NCI-H2227 (cell line): ENCODE measurements at regions not wholly inside any gene's neighbourhood (a gene's known extent, or its start where the extent isn't known, plus 50 kb on each side); places are given as distances from the start of the nearest gene placed in this dataset.
A peak's percentile ranks its signal among the peaks of the same experiment; 100 is the strongest.

Source experiments
- DNase-seq: peaks from one replicate; lab custom pipeline; 2025; ENCODE audit not compliant: unreplicated experiment; lab: John Stamatoyannopoulos, UW

GRCh38 chr21:31566611-31567010 lies 92.9 kb upstream of the SOD1 start:
- DNase-seq: no peak

- no peak for DNase-seq
Observed at GRCh38 chr21:31566064-31566463, 93.4 kb upstream of the SOD1 start.

DNA sequence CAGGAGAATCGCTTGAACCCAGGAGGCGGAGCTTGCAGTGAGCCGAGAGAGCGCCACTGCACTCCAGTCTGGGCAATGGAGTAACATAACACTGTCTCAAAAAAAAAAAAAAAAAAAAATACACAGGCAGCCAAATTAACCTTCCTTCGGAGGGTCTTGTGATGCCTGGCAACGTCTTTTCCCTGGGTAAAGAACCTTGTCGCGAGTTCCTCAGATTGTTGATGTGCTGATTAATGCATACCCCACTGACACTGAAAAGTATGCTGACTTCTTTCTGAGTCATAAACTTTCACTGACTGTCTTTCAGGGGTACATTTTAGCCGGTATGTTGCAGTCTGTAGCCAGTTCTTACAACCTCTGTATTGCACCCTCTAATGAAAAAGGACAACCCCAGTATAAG lies 95.1 kb upstream of the SOD1 start:
- no peak for DNase-seq

DNA sequence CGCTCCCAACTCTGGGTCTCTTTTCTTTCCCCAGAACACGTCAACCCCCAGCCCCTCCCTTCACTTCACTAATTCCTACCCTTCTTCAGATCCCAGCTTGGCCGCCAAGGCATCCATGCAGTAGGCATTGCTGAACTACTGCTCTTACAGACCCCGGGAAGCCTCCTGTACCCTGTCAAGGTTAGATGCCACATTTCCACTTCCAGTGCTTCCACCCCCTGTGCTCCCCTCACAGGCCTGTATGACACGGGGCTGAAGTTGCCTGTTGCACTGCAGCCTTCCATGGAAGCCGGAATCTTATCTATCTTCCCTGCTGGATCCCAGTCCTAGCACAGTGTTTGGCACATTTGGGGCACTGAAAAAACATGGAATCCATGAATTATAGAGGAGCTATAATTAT lies 99.0 kb upstream of the SOD1 start:
- DNase-seq: no peak

GRCh38 chr21:31559368-31560119 lies 99.9 kb upstream of the SOD1 start:
- DNase-seq: peak; percentile 99

- DNase-seq: peak; percentile 99
Observed at GRCh38 chr21:31558962-31559367, 100.5 kb upstream of the SOD1 start.

- peak; percentile 84 for DNase-seq
Observed at GRCh38 chr21:31558189-31558961, 101.1 kb upstream of the SOD1 start.

- DNase-seq: peak; percentile 58
Observed at GRCh38 chr21:31557421-31558188, 101.9 kb upstream of the SOD1 start.

DNA sequence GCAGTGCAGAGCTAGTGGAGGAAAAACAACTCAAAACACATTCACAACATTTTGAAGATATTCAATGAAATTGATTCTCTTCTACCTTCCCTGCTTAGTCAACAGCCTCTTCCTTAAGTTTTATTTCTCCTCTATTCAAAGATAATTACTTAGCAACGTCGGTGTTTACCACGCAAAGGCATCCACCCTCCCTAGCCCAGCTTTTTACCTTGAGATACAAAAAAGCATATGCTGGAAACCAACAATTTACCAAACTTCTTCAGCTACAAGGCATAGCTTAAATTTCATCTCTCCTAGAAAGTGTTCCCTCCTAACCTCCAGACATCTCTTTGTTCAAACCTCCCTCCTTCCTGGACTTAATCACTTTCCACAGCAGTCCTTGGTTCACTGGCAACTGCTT lies 102.8 kb upstream of the SOD1 start:
- DNase-seq: peak; percentile 41

DNA sequence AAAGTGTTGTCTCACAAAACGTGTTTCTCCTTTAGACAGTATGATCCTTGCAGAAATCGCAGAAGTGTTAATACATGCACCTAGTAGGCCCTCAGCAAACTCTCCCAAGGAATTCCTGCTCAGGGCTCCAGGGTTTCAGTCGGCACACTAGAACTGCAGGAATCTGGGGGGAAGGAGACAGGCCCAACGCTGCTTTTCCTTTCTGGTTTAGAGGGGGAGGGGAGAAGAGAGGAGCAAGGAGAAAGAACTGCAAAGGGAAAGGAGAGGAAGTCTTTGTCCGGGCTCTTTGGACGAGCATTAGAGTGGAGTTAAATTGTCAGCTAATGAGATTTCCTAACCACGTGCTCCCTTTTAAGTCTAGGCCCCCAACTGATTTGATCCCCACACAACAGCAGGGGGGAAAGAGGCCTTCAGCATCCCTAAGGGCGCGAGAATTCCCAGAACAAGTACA lies 103.7 kb upstream of the SOD1 start:
- DNase-seq: no peak

GRCh38 chr21:31554511-31555022 lies 104.9 kb upstream of the SOD1 start:
- DNase-seq: no peak

DNA sequence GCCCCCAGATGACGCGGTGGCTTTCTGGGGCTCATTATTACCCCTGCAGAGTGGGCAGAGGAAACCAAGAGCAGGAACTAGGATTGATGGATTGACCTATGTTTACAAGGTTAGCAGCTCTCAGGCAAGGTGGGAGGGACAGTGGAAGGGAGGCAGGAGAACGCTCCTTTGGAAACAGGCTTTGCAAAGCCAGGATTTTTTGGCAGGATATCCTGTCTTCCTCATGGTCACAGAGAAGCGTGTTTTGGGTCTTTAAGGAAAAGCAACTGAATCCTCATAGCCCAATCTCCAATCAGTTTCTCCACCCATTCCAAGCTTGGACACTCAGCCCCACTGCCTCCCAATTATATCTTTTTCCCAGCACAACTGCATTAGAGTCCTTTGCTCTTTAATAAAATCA lies 105.6 kb upstream of the SOD1 start:
- no peak for DNase-seq

DNA sequence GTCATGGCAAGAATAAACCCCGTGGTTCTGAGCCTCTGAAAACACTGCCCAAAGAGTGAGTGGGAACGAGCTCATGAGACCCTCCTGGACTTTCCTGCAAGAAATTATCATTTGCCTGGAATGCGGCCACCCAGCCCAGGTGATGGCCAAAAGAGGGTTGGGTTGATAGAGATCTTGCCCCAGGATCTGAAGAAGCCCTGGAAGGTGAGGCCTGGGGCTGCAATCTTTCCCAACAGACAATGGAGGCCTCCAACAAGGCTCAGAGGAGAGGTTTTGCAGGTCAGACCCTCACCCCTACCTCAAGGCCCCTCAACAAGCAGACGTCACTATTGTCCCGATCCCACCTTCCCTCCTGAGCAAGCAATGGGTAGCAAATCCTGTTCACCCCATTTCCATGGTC lies 106.0 kb upstream of the SOD1 start:
- DNase-seq: no peak

GRCh38 chr21:31552826-31553225 lies 106.7 kb upstream of the SOD1 start:
- no peak for DNase-seq

- DNase-seq: no peak
Observed at GRCh38 chr21:31550070-31550469, 109.4 kb upstream of the SOD1 start.

- no peak for DNase-seq
Observed at GRCh38 chr21:31548688-31549087, 110.8 kb upstream of the SOD1 start.

GRCh38 chr21:31546443-31547170 lies 112.9 kb upstream of the SOD1 start:
- DNase-seq: no peak

DNA sequence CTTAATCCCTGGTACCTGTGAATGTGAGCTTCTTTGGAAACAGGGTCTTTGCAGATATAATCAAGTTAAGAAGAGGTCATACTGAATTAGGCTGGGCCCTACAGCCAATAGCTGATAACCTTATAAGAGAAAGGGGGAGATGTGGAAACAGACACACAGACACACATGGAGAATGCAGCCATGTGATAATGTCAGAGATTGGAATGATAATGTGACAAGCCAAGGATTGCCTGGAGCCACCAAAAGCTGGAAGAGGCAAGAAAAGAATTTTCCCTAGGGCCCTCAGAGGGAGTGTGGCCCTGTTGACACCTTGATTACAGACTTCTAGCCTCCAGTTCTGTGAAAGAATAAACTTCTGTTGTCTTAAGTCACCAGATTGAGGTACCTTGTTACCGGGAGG lies 114.5 kb upstream of the SOD1 start:
- DNase-seq: no peak

DNA sequence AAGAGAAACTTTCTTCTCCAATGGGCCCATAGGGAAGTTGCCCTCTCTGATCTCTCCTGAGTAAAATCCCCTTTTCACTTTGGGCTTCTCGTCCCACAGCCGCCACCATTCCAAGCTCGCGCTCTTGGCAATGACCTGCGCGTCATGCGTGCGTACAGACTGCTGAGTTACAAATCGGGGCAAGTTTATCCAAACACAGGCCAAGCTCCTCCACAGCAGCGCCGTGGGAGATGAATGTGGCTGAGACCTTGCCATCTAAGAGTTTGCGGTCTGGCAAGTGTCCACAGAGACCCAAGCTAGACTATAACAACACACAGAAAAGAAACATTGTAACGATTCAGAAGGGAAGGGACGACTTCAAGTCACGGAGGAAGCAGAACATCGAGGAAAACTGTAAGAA lies 116.3 kb upstream of the SOD1 start:
- no peak for DNase-seq

DNA sequence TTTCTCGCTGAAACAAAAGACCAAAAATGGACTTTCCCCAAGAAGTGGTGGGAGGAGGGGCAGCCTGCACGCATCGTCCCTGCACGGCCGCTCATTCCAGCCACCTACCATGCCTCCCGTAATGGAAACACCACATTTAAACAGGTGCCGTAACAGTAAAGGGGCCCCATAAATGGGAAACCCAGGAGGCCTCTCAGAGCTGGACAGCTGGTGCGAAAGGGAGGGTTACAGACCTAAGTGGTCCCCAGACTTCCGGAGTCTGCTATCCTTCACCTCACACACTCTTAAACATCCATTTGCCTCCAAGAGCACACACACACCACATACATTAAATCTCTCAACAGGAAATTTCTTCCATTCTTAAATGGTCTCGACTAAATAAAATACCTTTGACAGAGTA lies 120.7 kb upstream of the SOD1 start:
- peak; percentile 63 for DNase-seq
